ENCODE measurements at regions not wholly inside any gene's neighbourhood (a gene's known extent, or its start where the extent isn't known, plus 50 kb on each side); places are given as distances from the start of the nearest gene placed in this dataset.

DNA sequence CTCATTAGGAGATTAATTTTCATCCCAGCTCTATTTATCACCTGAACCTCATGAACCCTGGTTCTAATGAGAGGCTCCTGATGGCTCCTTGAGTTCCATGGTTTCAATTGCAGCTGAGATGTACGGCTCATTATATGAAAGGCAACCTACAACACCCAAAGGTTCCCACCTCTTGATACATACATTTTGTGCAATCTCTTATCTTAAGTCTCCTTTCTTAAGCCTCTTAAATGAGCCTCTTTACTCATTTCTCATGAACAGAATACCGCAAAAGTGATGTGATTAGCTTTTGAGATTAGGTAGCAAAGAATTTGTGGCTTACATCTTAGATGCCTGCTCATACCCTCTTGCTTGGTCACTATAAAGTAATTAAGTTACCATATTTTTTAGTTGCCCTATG lies 1964.0 kb upstream of the CDH6 start:
- TF ChIP-seq, protein P1, sequence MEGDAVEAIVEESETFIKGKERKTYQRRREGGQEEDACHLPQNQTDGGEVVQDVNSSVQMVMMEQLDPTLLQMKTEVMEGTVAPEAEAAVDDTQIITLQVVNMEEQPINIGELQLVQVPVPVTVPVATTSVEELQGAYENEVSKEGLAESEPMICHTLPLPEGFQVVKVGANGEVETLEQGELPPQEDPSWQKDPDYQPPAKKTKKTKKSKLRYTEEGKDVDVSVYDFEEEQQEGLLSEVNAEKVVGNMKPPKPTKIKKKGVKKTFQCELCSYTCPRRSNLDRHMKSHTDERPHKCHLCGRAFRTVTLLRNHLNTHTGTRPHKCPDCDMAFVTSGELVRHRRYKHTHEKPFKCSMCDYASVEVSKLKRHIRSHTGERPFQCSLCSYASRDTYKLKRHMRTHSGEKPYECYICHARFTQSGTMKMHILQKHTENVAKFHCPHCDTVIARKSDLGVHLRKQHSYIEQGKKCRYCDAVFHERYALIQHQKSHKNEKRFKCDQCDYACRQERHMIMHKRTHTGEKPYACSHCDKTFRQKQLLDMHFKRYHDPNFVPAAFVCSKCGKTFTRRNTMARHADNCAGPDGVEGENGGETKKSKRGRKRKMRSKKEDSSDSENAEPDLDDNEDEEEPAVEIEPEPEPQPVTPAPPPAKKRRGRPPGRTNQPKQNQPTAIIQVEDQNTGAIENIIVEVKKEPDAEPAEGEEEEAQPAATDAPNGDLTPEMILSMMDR (conservative IDR thresholded peaks at IDR 0.05; ENCODE audit: low read length): no peak
- TF ChIP-seq EZH2phosphoT487 (IDR thresholded peaks at IDR 0.05; ENCODE audit: borderline replicate concordance, low read depth, low read length): no peak

Data from OCI-LY7 (cell line).